GM12865 (cell line): ENCODE measurements at regions not wholly inside any gene's neighbourhood (a gene's known extent, or its start where the extent isn't known, plus 50 kb on each side); places are given as distances from the start of the nearest gene placed in this dataset.
"Not testable (repeated sequence)": the region's sequence is repeated elsewhere in the genome, so short reads cannot be mapped to it uniquely, and the experiment has no call there.

ENCODE experiments used
- DNase-seq: peaks from one replicate; pipeline ENCODE4 v3.0.0; 2010; ENCODE audit warnings: low read depth
- H3K4me3 ChIP-seq: 2 replicates; pipeline ENCODE4 v1.5.1; 2011; ENCODE audit warnings: mild to moderate bottlenecking, low read depth, low read length, control low read depth
- CTCF ChIP-seq: IDR thresholded peaks from 2 replicates; pipeline ENCODE4 v1.5.1; 2011; ENCODE audit warnings: low read length, control low read depth, low read depth, inconsistent platforms; ENCODE audit not compliant: insufficient read depth; ENCODE audit errors: missing control alignments

DNA sequence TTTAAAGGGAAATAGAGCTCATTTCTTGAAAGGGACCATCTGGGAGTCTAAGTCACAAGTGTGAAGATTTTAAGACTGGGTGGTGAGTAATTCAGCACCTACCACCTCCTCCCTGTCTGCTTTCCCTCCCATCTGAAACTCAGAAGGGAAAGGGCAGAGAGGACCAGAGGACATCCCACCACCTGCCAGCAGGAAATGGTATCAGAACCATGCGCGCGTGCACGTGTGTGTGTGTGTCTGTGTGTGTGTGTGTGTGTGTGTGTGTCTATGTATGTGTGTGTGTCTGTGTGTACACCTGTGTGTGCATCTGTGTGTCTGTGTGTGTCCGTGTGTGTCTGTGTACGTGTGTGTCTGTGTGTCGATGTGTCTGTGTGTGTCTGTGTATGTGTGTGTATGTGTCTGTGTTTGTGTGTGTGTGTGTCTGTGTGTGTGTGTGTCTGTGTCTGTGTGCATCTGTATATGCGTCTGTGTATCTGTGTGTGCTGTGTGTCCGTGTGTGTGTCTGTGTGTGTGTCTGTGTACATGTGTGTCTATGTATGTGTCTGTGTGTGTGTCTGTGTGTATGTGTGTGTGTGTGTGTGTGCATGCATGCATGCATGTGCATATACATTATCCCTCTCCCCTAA is 76.8 kb downstream of the ZFP36L2 start:
- peak; percentile 69 for DNase-seq
- TF ChIP-seq CTCF, result no peak
- no peak overlapping the region for H3K4me3 ChIP-seq

DNA sequence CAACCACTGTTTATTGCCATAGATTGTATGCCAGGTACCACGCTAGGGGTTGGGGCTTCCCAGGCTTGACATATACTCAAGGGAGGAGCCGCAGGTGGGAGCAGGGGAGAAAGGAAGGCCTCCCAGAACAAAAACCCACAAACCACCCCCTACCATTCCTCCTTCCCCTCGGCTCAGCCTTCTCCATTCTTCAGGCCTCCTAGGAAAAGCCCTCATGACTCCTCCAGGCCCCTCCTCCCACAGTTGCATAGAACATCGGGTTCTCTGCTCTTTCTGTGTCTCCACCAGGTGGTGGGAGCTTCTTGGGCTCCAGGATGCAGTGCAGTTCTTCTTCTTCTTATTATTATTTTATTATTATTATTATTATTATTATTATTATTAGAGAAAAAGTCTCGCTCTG is 80.3 kb downstream of the ZFP36L2 start:
- TF ChIP-seq CTCF, result no peak
- no peak for DNase-seq
- no peak overlapping the region for H3K4me3 ChIP-seq

DNA sequence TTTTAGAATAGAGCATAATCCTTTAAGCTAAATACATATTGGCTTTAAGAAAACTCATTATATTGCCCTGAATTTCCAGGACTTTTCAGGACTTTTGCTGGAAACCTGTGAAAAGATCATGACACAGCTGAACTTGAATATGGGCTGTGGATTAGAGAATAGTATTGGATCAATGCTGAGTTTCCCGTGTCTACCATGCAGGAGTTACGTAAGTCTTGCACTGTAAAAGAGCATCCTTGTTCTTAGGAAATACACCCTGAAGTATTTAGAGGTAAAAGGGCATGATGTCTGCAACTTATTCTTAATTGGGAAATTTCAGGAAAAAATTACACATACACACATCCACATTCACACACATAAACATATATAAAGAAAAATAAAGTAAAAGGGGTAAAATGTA is 82.1 kb downstream of the ZFP36L2 start:
- DNase-seq, result no peak
- H3K4me3 ChIP-seq, result no peak overlapping the region
- TF ChIP-seq CTCF, result no peak

- DNase-seq, result no peak
- H3K4me3 ChIP-seq, result no peak overlapping the region
- TF ChIP-seq CTCF, result no peak
Observed at GRCh38 chr2:43143756-43144155, 82.7 kb downstream of the ZFP36L2 start.

DNA sequence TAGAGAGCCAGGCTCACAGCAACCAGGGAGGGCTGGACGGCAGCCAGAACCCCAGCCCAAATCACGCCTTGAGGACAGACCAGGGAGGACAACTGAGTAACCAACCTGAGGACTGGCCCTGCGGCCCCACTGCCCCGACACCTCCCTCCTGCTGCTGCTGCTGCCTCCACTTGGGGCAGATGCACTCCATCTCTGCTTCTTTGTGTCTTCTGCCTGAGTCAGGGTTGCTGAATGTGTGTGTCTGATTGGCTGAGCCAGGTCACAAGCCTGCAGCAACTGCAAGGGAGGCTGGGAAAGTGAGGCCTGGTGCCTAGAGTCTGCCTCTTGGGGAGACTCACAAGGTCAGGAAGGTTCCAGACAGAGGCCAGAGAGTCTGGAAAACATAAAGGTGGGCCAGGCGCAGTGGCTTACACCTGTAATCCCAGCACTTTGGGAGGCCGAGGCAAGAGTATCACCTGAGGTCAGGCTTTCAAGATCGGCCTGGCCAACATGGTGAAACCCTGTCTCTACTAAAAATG is 83.4 kb downstream of the ZFP36L2 start:
- DNase-seq, result peak; percentile 53
- no peak for TF ChIP-seq CTCF
- H3K4me3 ChIP-seq, result no peak overlapping the region

DNA sequence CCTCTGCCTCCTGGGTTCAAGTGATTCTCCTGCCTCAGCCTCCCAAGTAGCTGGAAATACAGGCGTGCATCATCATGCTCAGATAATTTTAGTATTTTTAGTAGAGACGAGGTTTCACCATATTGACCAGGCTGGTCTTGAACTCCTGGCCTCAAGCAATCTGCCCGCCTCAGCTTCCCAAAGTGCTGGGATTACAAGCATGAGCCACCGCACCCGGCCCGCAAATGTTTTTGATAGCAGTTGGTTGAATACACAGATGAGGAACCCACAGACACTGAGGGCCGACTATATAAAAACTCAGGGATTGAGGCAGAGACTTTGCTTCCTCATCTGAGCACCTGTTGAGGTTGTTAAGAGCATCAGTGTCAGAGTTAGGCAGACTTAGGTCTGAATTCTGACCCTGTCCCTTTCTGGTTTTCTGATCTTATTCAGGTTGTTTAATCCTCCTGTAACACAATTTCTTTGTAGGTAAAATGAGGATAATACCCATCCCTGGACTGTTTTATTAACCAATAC is 84.7 kb downstream of the ZFP36L2 start:
- DNase-seq, H3K4me3 ChIP-seq: not testable (repeated sequence)

DNA sequence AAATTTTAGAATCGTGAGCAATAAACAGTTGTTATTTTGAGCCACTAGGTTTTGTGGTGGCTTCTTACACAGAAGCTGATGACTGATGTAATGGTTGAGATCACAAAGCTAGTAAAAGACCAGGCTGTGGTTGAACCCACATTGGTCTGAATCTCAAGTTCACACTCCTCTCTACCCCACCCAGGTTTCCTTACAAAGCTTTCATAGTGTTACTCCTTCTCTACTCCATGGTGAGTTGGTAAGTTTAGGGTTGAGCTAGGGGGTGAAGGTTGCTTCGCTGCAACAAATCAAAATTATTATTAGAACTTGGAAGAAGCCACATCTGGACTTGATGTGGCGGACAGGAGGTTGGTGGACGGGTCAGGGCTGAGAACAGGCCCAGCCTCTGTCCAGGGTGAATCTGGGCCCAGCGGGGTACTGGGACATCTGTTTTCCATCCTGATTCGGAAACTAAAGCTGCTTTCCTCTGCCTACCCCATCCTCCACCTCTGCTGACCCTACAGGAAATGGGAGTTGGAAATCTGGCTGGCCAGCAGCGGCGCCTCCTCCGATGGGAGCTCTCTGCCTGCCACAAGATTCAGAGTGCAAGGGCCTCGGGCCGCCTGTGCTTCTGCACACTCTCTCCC is 86.3 kb downstream of the ZFP36L2 start:
- peak; percentile 55 for DNase-seq
- no peak overlapping the region for H3K4me3 ChIP-seq
- no peak for TF ChIP-seq CTCF
